ENCODE measurements at regions not wholly inside any gene's neighbourhood (a gene's known extent, or its start where the extent isn't known, plus 50 kb on each side); places are given as distances from the start of the nearest gene placed in this dataset.

DNA sequence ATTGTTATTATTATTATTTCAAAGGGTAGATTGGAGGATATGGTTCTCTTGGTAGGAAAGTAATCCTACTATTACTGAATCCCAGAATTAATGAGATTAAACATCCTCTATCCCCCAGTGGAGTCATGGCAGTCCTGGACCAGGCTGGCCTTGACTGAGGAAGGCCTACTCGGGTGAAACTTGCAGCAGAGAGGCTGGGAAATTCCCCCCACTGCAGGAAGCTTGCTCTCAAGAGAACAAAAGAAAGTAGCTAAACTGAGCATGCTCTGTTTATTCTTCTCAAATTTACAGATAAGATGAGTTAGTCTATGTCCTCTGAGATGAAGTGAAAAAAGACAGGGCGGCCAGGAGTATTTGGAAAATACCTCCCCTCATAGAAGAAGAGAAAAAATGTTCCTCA, 233.9 kb upstream of the RPS23 start:
- TF ChIP-seq, protein P1, sequence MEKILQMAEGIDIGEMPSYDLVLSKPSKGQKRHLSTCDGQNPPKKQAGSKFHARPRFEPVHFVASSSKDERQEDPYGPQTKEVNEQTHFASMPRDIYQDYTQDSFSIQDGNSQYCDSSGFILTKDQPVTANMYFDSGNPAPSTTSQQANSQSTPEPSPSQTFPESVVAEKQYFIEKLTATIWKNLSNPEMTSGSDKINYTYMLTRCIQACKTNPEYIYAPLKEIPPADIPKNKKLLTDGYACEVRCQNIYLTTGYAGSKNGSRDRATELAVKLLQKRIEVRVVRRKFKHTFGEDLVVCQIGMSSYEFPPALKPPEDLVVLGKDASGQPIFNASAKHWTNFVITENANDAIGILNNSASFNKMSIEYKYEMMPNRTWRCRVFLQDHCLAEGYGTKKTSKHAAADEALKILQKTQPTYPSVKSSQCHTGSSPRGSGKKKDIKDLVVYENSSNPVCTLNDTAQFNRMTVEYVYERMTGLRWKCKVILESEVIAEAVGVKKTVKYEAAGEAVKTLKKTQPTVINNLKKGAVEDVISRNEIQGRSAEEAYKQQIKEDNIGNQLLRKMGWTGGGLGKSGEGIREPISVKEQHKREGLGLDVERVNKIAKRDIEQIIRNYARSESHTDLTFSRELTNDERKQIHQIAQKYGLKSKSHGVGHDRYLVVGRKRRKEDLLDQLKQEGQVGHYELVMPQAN (IDR thresholded peaks at IDR 0.05; ENCODE audit: borderline replicate concordance), result no peak
- TF ChIP-seq ADNP (tag; IDR thresholded peaks at IDR 0.05), result no peak
- no peak for TF ChIP-seq BACH1 (tag; IDR thresholded peaks at IDR 0.05)
- TF ChIP-seq ARID2 (IDR thresholded peaks at IDR 0.05), result no peak
- no peak for TF ChIP-seq KLF16 (IDR thresholded peaks at IDR 0.05)
- TF ChIP-seq, protein P2, sequence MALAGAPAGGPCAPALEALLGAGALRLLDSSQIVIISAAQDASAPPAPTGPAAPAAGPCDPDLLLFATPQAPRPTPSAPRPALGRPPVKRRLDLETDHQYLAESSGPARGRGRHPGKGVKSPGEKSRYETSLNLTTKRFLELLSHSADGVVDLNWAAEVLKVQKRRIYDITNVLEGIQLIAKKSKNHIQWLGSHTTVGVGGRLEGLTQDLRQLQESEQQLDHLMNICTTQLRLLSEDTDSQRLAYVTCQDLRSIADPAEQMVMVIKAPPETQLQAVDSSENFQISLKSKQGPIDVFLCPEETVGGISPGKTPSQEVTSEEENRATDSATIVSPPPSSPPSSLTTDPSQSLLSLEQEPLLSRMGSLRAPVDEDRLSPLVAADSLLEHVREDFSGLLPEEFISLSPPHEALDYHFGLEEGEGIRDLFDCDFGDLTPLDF (CRISPR knock-in tag; IDR thresholded peaks at IDR 0.05), result no peak
- no peak for TF ChIP-seq NCOR1 (IDR thresholded peaks at IDR 0.05)
- no peak for TF ChIP-seq MAFK (IDR thresholded peaks at IDR 0.05; ENCODE audit: low read length)
